NB4 (cell line): ENCODE measurements at regions not wholly inside any gene's neighbourhood (a gene's known extent, or its start where the extent isn't known, plus 50 kb on each side); places are given as distances from the start of the nearest gene placed in this dataset.

ENCODE experiments used
- DNase-seq: peaks from one replicate; pipeline ENCODE4 v3.0.0; 2010; ENCODE audit warnings: low read depth
- H3K4me3 ChIP-seq: one replicate; pipeline ENCODE4 v1.5.1; 2011; ENCODE audit warnings: mild to moderate bottlenecking, low read depth, low read length, moderate library complexity
- MYC ChIP-seq: IDR thresholded peaks from 2 replicates; pipeline ENCODE4 v1.6.1; 2011; ENCODE audit warnings: low read depth, low read length
- POLR2A ChIP-seq: IDR thresholded peaks from 2 replicates; pipeline ENCODE4 v1.6.1; 2011; ENCODE audit warnings: mild to moderate bottlenecking; ENCODE audit not compliant: insufficient read length; ENCODE audit errors: extremely low read depth
- TF ChIP-seq, protein P1 (sequence below): IDR thresholded peaks from 2 replicates; pipeline ENCODE4 v1.6.1; 2011; ENCODE audit warnings: low read depth, low read length
- TF ChIP-seq, protein P2 (sequence below): IDR thresholded peaks from one replicate; pipeline ENCODE4 v1.5.1; 2012; ENCODE audit warnings: low read depth, low read length

DNA sequence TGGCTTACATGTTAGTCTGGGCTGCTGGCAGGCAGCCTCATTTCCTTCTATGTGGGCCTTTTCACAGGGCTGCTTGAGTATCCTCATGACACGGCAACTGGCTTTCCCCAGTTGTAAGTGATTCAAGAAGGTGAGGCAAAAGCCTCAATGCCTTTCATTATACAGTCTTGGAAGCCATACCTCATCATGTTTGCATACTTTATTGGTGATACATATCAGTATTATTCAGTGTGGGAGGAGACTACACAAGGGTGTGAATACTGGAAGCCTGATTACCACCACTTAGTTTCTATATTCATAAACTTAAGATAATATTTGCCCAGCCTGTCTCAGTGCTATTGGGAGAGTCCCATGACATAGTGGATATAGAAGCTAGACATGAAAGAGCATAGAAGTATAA lies 346.8 kb downstream of the SOX2 start:
- TF ChIP-seq POLR2A: no peak
- no peak for TF ChIP-seq MYC
- TF ChIP-seq, protein P1, sequence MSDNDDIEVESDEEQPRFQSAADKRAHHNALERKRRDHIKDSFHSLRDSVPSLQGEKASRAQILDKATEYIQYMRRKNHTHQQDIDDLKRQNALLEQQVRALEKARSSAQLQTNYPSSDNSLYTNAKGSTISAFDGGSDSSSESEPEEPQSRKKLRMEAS: no peak
- TF ChIP-seq, protein P2, sequence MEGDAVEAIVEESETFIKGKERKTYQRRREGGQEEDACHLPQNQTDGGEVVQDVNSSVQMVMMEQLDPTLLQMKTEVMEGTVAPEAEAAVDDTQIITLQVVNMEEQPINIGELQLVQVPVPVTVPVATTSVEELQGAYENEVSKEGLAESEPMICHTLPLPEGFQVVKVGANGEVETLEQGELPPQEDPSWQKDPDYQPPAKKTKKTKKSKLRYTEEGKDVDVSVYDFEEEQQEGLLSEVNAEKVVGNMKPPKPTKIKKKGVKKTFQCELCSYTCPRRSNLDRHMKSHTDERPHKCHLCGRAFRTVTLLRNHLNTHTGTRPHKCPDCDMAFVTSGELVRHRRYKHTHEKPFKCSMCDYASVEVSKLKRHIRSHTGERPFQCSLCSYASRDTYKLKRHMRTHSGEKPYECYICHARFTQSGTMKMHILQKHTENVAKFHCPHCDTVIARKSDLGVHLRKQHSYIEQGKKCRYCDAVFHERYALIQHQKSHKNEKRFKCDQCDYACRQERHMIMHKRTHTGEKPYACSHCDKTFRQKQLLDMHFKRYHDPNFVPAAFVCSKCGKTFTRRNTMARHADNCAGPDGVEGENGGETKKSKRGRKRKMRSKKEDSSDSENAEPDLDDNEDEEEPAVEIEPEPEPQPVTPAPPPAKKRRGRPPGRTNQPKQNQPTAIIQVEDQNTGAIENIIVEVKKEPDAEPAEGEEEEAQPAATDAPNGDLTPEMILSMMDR: no peak
- DNase-seq: no peak
- H3K4me3 ChIP-seq: no peak overlapping the region

DNA sequence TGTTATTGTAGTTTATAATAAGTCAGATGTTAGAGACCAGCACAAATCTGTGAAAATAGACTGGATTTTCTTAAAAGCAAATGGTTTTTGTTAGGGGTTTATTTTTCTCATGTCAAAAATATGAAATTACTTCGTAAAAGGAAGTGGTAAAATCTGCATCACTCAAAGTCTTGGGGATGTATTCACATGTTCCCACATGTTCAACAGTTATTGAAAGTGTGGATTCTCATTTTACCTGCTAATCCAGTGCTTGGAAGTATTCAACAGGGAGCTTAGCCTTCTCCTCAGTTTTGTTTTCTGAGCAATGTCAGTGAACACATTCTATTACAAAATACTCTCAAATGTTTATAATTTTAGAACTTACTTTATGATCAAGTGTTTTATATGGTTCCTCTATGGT lies 352.0 kb downstream of the SOX2 start:
- TF ChIP-seq POLR2A: no peak
- TF ChIP-seq, protein P1: no peak
- TF ChIP-seq MYC: no peak
- TF ChIP-seq, protein P2: no peak
- no peak for DNase-seq
- no peak overlapping the region for H3K4me3 ChIP-seq

DNA sequence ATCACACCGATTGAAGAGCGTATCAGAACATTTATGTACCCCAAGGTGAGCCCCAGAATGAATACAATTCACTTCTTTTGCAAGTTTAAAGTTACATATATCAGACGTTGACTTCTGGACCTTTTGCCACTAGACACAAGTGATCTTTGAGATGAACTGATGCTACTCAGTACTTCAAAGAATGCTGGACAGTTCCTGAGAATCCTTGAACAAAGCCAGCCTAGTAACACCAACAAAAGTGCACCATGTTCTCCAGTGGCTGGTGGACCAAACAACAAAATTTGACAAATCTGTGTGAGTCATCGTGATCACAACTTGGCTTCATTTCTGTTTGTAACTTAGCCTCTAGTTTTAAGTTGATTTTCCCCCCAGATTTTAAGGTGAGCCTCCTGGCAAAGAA lies 355.7 kb downstream of the SOX2 start:
- DNase-seq: no peak
- no peak for TF ChIP-seq POLR2A
- TF ChIP-seq, protein P2: no peak
- TF ChIP-seq, protein P1: no peak
- no peak for TF ChIP-seq MYC

DNA sequence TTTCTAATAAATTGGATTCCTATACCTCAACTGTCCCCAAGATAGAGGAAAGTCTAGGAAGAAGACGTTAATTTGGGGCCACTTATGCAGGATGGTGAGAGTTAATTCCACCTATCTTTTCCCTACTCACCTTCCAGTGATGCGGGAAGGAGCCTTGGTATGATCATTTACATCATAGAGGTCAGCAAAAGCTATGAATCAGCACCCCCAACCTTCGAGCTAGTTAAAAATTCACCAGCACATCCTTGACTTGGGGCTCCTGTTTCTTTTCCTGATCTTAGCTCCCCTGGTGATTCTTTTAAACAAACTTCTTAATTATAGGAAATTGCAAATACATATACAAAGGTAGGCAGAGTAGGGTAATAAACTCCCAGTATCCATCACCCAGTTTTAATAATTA lies 366.6 kb downstream of the SOX2 start:
- H3K4me3 ChIP-seq: no peak overlapping the region
- DNase-seq: no peak

More for the DNA sequence above, 355.7 kb downstream of the SOX2 start:
- H3K4me3 ChIP-seq: no peak overlapping the region

DNA sequence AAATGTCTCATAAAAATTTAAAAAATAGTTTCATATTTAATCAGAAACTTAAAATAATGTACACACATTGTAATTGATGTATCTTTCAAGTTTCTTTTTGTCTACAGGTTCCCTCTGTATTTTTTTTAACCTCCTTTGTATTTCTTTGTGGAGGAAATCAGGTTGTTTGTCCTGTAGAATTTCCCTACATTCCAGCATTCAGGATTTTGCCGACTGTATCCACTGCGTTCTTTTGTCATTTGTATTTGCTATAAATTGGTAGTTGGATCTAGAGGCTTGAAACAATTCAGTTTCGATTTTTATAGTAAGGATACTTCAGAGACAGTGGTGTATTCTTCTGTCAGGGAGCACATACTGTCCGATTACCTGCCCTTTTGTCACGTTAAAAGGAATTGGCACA lies 367.2 kb downstream of the SOX2 start:
- H3K4me3 ChIP-seq: no peak overlapping the region
- TF ChIP-seq, protein P2: no peak
- DNase-seq: no peak

More for the DNA sequence above, 366.6 kb downstream of the SOX2 start:
- no peak for TF ChIP-seq MYC
- TF ChIP-seq POLR2A: no peak
- TF ChIP-seq, protein P2: no peak
- TF ChIP-seq, protein P1: no peak

DNA sequence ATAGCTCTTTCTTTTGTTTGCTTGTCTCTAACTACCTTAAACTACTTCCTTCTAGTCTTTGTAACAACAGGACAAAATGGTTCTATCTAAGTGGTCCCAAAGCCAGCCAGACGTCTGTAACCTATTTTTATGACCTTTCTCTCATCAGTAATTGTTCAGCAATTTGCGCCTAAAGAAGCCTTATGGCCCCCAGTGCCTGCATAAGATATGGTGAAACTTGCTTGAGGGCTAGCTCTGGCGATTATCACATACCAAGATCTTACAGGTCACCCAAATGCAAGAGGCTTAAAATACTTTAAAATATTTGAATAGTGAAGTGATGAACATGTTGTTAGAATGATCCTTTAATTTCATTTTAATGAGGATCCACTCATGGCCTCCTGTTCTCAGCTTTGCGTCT lies 369.4 kb downstream of the SOX2 start:
- DNase-seq: no peak
- TF ChIP-seq POLR2A (no peak), MYC (no peak)
- TF ChIP-seq, protein P1: no peak
- TF ChIP-seq, protein P2: no peak
- H3K4me3 ChIP-seq: no peak overlapping the region
